ENCODE measurements at regions not wholly inside any gene's neighbourhood (a gene's known extent, or its start where the extent isn't known, plus 50 kb on each side); places are given as distances from the start of the nearest gene placed in this dataset.

DNA sequence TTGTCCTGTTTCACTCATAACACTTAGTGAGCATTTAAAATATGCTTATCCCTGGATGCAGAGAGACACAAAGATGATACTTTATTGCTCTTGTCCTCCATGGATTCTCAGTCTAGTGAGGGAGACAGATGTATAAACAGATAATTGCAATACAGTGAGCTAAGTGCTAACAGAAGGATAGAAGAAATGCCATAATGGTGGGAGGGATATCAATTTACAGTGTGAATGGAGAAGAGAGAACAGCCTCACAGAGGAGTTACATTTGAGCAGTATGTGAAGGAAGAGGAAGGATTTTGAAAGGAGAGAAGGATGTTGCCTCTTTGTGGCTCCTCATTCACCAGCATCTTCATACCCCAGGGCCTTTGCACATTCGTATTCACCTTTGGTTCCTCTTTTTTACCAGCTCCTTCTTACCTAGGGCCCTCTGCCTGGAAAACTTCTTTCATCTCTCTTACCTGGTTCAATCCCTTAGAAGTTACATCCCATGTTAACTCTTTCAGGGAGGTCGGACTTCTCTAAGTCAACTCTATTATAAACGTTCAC lies 341.7 kb downstream of the PRL start:
- Histone ChIP-seq H3K9me1 (replicated peaks; ENCODE audit: control insufficient read depth, extremely low read depth, insufficient read depth, low read length) (no peaks in the 10 kb centered on the region), H3K36me3 (ENCODE audit: control insufficient read depth in 2 of 2, extremely low read depth in 1 of 2, insufficient read depth in 2 of 2, low read length in 2 of 2) (no peaks in the 10 kb centered on the region), H3K27ac (ENCODE audit: insufficient read depth, low read depth, low read length) (no peak overlapping the region), H3K9ac (replicated peaks; ENCODE audit: extremely low read depth, insufficient read depth, low read length) (no peak overlapping the region), H3K9me3 (replicated peaks; ENCODE audit: control insufficient read depth, insufficient read depth, low read length) (no peaks in the 10 kb centered on the region), H3K4me1 (ENCODE audit: control insufficient read depth, extremely low read depth, insufficient read depth, low read length) (peaks cover 34% of the 10 kb centered on the region), H3K4me3 (replicated peaks in 1 of 3; ENCODE audit: insufficient read depth in 1 of 3, low read depth in 1 of 3, low read length in 3 of 3) (no peak overlapping the region), H3K4me2 (ENCODE audit: insufficient read depth, low read length) (no peak overlapping the region), H2AFZ (ENCODE audit: low read depth, low read length) (no peak overlapping the region), H3K27me3 (ENCODE audit: control insufficient read depth in 2 of 2, insufficient read depth in 2 of 2, low read length in 2 of 2) (no peaks in the 10 kb centered on the region), H4K20me1 (replicated peaks; ENCODE audit: control insufficient read depth, extremely low read depth, insufficient read depth, low read length) (no peaks in the 10 kb centered on the region), H3K79me2 (ENCODE audit: control insufficient read depth, insufficient read depth, low read length) (no peaks in the 10 kb centered on the region)
- BruUV-seq (replicated peaks) = no TSS peak
- no peak for DNase-seq (ENCODE audit: low read depth, low spot score)
- TF ChIP-seq, protein P1, sequence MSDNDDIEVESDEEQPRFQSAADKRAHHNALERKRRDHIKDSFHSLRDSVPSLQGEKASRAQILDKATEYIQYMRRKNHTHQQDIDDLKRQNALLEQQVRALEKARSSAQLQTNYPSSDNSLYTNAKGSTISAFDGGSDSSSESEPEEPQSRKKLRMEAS (IDR thresholded peaks at IDR 0.05; ENCODE audit: insufficient read depth, insufficient read length) = no peak
- TF ChIP-seq FOS (IDR thresholded peaks at IDR 0.05; ENCODE audit: borderline replicate concordance, insufficient read depth, low read length) (no peak), GATA2 (IDR thresholded peaks at IDR 0.05; ENCODE audit: insufficient read depth, insufficient read length, low read depth, low read length) (no peak), POLR2AphosphoS5 (IDR thresholded peaks at IDR 0.05; ENCODE audit: insufficient read depth, low read depth, low read length) (no peak), JUN (IDR thresholded peaks at IDR 0.05; ENCODE audit: borderline replicate concordance, insufficient read depth, insufficient read length, low read depth) (no peak), POLR2A (IDR thresholded peaks at IDR 0.05; ENCODE audit: low read depth, low read length) (no peak), MYC (IDR thresholded peaks at IDR 0.05; ENCODE audit: low read depth, low read length) (no peak), EZH2 (IDR thresholded peaks at IDR 0.05; ENCODE audit: borderline replicate concordance, low read depth, low read length, severe bottlenecking) (no peak), CTCF (IDR thresholded peaks at IDR 0.05; ENCODE audit: extremely low read depth in 1 of 2, insufficient read depth in 1 of 2, low read depth in 1 of 2, low read length in 2 of 2) (no peak)
- ChIA-PET CTCF (no interaction called here), POLR2A (no interaction called here)
- dilution Hi-C loops (cut with MboI; ENCODE audit: extremely low pct_ligation_motif_present, low sequenced_read_pairs) = no loop called here
- intact Hi-C loops (cut with micrococcal nuclease) = no loop called here
- FAIRE-seq = no peak

All from endothelial cell of umbilical vein (primary cell).